GM23338 (cell line): ENCODE measurements at regions not wholly inside any gene's neighbourhood (a gene's known extent, or its start where the extent isn't known, plus 50 kb on each side); places are given as distances from the start of the nearest gene placed in this dataset.

Experiments used
- ATAC-seq: fragments of 200-7000 bp; cut with Tn5 transposase; 3 replicates; pipeline ENCODE4 v1.9.1; 2020
- DNase-seq: peaks from one replicate; pipeline ENCODE4 v3.0.0-alpha.2; 2015; ENCODE audit warnings: low spot score
- H2AFZ ChIP-seq: fragments of 200-600 bp; sonication (generic); 2 replicates; pipeline ENCODE4 v1.8.0; 2016; ENCODE audit warnings: antibody characterized with exemption, mild to moderate bottlenecking, moderate library complexity
- H3F3A ChIP-seq: fragments of 200-600 bp; sonication (generic); replicated peaks from 2 replicates; pipeline ENCODE4 v1.8.0; 2017; ENCODE audit warnings: antibody characterized with exemption, mixed run types, low read depth
- H3K27ac ChIP-seq: fragments of 200-600 bp; sonication (generic); 2 replicates; pipeline ENCODE4 v1.6.1; 2016; ENCODE audit warnings: low read depth
- H3K27me3 ChIP-seq: fragments of 200-600 bp; sonication (generic); 2 replicates; pipeline ENCODE4 v1.8.0; 2016; ENCODE audit warnings: mild to moderate bottlenecking, mixed run types, moderate library complexity; ENCODE audit not compliant: insufficient read depth
- H3K36me3 ChIP-seq: fragments of 200-600 bp; sonication (generic); 2 replicates; pipeline ENCODE4 v1.8.0; 2016; ENCODE audit warnings: mild to moderate bottlenecking; ENCODE audit not compliant: insufficient read depth
- H3K4me1 ChIP-seq: fragments of 200-600 bp; sonication (generic); 2 replicates; pipeline ENCODE4 v1.8.0; 2016; ENCODE audit warnings: mild to moderate bottlenecking, moderate library complexity; ENCODE audit not compliant: insufficient read depth
- H3K4me2 ChIP-seq: fragments of 200-600 bp; sonication (generic); 2 replicates; pipeline ENCODE4 v1.7.1; 2017; ENCODE audit warnings: mixed run types
- H3K4me3 ChIP-seq: fragments of 200-600 bp; sonication (generic); 2 replicates; pipeline ENCODE4 v1.6.1; 2016; ENCODE audit warnings: mixed run types
- H3K79me2 ChIP-seq: fragments of 200-600 bp; sonication (generic); replicated peaks from 2 replicates; pipeline ENCODE4 v1.8.0; 2017; ENCODE audit warnings: mild to moderate bottlenecking; ENCODE audit not compliant: insufficient read depth
- H3K9me2 ChIP-seq: fragments of 200-600 bp; sonication (generic); 2 replicates; pipeline ENCODE4 v1.8.0; 2017; ENCODE audit not compliant: insufficient read depth
- H4K20me1 ChIP-seq: fragments of 200-600 bp; sonication (generic); replicated peaks from 2 replicates; pipeline ENCODE4 v1.8.0; 2017; ENCODE audit warnings: mild to moderate bottlenecking; ENCODE audit not compliant: insufficient read depth
- H3K27ac Mint-ChIP-seq: 2 replicates; pipeline ENCODE4 v1.8.0; 2020; ENCODE audit warnings: inconsistent platforms, mild to moderate bottlenecking, moderate library complexity, mixed read lengths
- H3K27me3 Mint-ChIP-seq: 3 replicates; pipeline ENCODE4 v1.8.0; 2022; ENCODE audit warnings: low read depth, mild to moderate bottlenecking, moderate library complexity, mixed read lengths, inconsistent platforms; ENCODE audit not compliant: insufficient read depth, poor library complexity
- H3K36me3 Mint-ChIP-seq: 3 replicates; pipeline ENCODE4 v1.8.0; 2021; ENCODE audit warnings: low read depth, mild to moderate bottlenecking, inconsistent platforms, moderate library complexity, mixed read lengths
- H3K4me1 Mint-ChIP-seq: 3 replicates; pipeline ENCODE4 v1.8.0; 2020; ENCODE audit warnings: mild to moderate bottlenecking, inconsistent platforms, mixed read lengths
- H3K4me3 Mint-ChIP-seq: 3 replicates; pipeline ENCODE4 v1.8.0; 2021; ENCODE audit warnings: moderate library complexity, mild to moderate bottlenecking, inconsistent platforms, mixed read lengths
- H3K9me3 Mint-ChIP-seq: 3 replicates; pipeline ENCODE4 v1.8.0; 2020; ENCODE audit warnings: moderate library complexity, mild to moderate bottlenecking, inconsistent platforms, mixed read lengths
- CREB1 ChIP-seq: fragments of 250-450 bp; sonication (Bioruptor Pico); IDR thresholded peaks from 2 replicates; pipeline ENCODE4 v1.5.0; 2020; ENCODE audit warnings: low read depth, mild to moderate bottlenecking, moderate library complexity
- ETS1 ChIP-seq: IDR thresholded peaks from 2 replicates; pipeline ENCODE4 v1.6.1; 2016; ENCODE audit warnings: antibody characterized with exemption
- EZH2 ChIP-seq: fragments of 200-600 bp; sonication (generic); IDR thresholded peaks from one replicate; pipeline ENCODE4 v1.8.0; 2017; ENCODE audit warnings: antibody characterized with exemption, mild to moderate bottlenecking, low read depth; ENCODE audit not compliant: unreplicated experiment
- EZH2phosphoT487 ChIP-seq: fragments of 200-600 bp; sonication (generic); IDR thresholded peaks from one replicate; pipeline ENCODE4 v1.8.1; 2018; ENCODE audit warnings: antibody characterized with exemption; ENCODE audit not compliant: unreplicated experiment
- JUNB ChIP-seq: IDR thresholded peaks from one replicate; pipeline ENCODE4 v1.6.1; 2016; ENCODE audit warnings: antibody characterized with exemption; ENCODE audit not compliant: unreplicated experiment
- NANOG ChIP-seq: IDR thresholded peaks from 2 replicates; pipeline ENCODE4 v1.6.1; 2016; ENCODE audit warnings: antibody characterized with exemption, borderline replicate concordance
- POLR2AphosphoS5 ChIP-seq: IDR thresholded peaks from 2 replicates; pipeline ENCODE4 v1.6.1; 2016; ENCODE audit warnings: antibody characterized with exemption, low read depth
- REST ChIP-seq: IDR thresholded peaks from one replicate; pipeline ENCODE4 v1.6.1; 2018; ENCODE audit warnings: antibody characterized with exemption; ENCODE audit not compliant: unreplicated experiment
- STAT1 ChIP-seq: IDR thresholded peaks from one replicate; pipeline ENCODE4 v1.6.1; 2016; ENCODE audit warnings: antibody characterized with exemption; ENCODE audit not compliant: unreplicated experiment
- ZNF114 ChIP-seq: fragments of 250-450 bp; sonication (Bioruptor Pico); IDR thresholded peaks from 2 replicates; pipeline ENCODE4 v1.5.0; 2020; ENCODE audit warnings: mild to moderate bottlenecking, moderate library complexity
- ZNF331 ChIP-seq: fragments of 250-450 bp; sonication (Bioruptor Pico); IDR thresholded peaks from 2 replicates; pipeline ENCODE4 v1.5.0; 2020; ENCODE audit warnings: low read depth, mild to moderate bottlenecking, moderate library complexity
- ZNF462 ChIP-seq: fragments of 250-450 bp; sonication (Bioruptor Pico); IDR thresholded peaks from 2 replicates; pipeline ENCODE4 v1.5.0; 2020; ENCODE audit warnings: mild to moderate bottlenecking, moderate library complexity
- TF ChIP-seq, protein P1 (sequence below), 2 experiments: fragments of 200-600 bp in 1 of 2; sonication (generic) in 1 of 2; conservative IDR thresholded peaks; 2 replicates each; pipeline versions ENCODE4 v1.5.1 to v1.6.1; 2016 to 2017; ENCODE audit warnings: antibody characterized with exemption in 2 of 2, low read depth in 2 of 2, mild to moderate bottlenecking in 2 of 2, moderate library complexity in 1 of 2

DNA sequence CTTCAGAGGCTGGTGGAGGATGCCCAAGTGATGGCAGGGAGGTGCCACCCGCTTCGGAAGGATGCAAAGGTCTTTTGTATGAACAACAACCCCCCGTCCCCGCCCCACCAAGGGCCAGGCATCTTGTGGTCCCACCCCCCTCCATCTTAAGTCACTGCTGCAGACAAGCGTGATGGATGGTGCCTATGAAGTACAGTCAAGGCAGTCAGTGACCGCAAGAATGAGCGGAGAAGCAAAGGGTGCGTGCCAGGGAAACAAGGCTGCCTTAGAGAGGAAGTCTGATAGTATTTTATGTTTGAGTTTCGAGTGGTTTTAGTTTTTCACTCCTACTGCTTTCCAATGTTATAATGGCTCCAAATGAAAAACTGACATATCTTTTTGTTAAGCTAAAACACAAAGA is 68.7 kb upstream of the GPM6B start:
- Histone ChIP-seq H3K4me2 (no peak overlapping the region), H3K27me3 (no peaks in the 10 kb centered on the region), H2AFZ (no peak overlapping the region), H3K4me1 (peaks cover 14% of the 10 kb centered on the region), H3K27ac (no peak overlapping the region), H3K4me3 (no peak overlapping the region), H3F3A (no peaks in the 10 kb centered on the region), H3K9me2 (no peaks in the 10 kb centered on the region), H3K36me3 (no peaks in the 10 kb centered on the region), H4K20me1 (no peaks in the 10 kb centered on the region), H3K79me2 (peaks cover 47% of the 10 kb centered on the region)
- no peak for ATAC-seq
- H3K4me1 Mint-ChIP-seq: peaks cover 33% of the 10 kb centered on the region
- H3K9me3 Mint-ChIP-seq: no peaks in the 10 kb centered on the region
- H3K27me3 Mint-ChIP-seq: no peaks in the 10 kb centered on the region
- H3K4me3 Mint-ChIP-seq: no peak overlapping the region
- no peak for DNase-seq
- H3K27ac Mint-ChIP-seq: no peak overlapping the region
- H3K36me3 Mint-ChIP-seq: 0 out of 3 replicates have a peak, but pooled peaks cover 3% of the 10 kb centered on the region
- TF ChIP-seq REST (no peak), NANOG (no peak), JUNB (no peak), ZNF331 (no peak), ZNF114 (CRISPR knock-in tag) (no peak), ETS1 (no peak), EZH2phosphoT487 (no peak), POLR2AphosphoS5 (no peak), EZH2 (no peak), ZNF462 (CRISPR knock-in tag) (no peak), CREB1 (CRISPR knock-in tag) (no peak), STAT1 (no peak)
- TF ChIP-seq, protein P1, sequence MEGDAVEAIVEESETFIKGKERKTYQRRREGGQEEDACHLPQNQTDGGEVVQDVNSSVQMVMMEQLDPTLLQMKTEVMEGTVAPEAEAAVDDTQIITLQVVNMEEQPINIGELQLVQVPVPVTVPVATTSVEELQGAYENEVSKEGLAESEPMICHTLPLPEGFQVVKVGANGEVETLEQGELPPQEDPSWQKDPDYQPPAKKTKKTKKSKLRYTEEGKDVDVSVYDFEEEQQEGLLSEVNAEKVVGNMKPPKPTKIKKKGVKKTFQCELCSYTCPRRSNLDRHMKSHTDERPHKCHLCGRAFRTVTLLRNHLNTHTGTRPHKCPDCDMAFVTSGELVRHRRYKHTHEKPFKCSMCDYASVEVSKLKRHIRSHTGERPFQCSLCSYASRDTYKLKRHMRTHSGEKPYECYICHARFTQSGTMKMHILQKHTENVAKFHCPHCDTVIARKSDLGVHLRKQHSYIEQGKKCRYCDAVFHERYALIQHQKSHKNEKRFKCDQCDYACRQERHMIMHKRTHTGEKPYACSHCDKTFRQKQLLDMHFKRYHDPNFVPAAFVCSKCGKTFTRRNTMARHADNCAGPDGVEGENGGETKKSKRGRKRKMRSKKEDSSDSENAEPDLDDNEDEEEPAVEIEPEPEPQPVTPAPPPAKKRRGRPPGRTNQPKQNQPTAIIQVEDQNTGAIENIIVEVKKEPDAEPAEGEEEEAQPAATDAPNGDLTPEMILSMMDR (conservative IDR thresholded peaks at IDR 0.05; ENCODE audit: low read depth in 2 of 2): no peak
